ENCODE measurements at regions not wholly inside any gene's neighbourhood (a gene's known extent, or its start where the extent isn't known, plus 50 kb on each side); places are given as distances from the start of the nearest gene placed in this dataset.

DNA sequence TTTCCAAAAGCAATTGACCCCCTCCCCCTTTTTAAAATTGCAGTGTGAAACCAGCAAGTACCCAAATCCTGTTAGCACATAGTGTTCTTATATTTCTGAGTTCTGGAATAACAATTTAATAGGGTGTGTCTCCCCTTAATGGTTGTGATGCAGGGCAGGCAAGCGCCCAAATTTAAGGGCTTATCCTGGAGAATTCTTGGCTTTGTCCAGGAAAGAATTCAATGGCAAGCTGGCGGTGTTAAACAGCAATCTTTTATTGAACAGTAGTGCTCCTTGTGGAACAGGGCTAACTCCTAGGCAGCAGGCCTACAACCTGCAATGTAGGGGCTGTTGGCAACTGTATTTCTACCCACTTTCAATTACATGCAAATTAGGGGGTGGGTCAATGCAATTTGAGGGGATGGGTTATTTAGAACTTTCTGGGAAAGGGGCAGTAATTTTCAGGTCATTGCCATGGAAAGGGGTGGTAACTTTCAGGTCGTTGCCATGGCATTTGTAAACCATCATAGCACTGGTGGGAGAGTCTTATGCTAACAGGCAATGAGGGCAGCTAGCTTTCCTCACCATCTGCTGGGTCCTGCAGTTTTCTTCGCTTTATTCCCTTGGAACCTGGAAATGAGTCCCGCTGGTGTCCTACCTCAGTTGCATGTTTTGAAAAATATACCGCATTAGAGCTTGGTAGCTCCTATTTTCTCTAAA is 149.0 kb upstream of the KCTD1 start:
- H3K27ac ChIP-seq: no peak overlapping the region
- H3K36me3 ChIP-seq: no peaks in the 10 kb centered on the region
- no peak for DNase-seq
- H3K9me3 ChIP-seq: no peaks in the 10 kb centered on the region
- peaks cover 0 to 2% (median 0%) of the 10 kb centered on the region in 3 donors for H3K27me3 ChIP-seq
- in situ Hi-C loops (cut with MboI; ENCODE audit: low sequenced_read_pairs in 4 of 4): no loop called here
- no peak for ATAC-seq
- intact Hi-C loops (cut with DNase I; ENCODE audit: low total_unique reads): no loop called here
- TF ChIP-seq, protein P1, sequence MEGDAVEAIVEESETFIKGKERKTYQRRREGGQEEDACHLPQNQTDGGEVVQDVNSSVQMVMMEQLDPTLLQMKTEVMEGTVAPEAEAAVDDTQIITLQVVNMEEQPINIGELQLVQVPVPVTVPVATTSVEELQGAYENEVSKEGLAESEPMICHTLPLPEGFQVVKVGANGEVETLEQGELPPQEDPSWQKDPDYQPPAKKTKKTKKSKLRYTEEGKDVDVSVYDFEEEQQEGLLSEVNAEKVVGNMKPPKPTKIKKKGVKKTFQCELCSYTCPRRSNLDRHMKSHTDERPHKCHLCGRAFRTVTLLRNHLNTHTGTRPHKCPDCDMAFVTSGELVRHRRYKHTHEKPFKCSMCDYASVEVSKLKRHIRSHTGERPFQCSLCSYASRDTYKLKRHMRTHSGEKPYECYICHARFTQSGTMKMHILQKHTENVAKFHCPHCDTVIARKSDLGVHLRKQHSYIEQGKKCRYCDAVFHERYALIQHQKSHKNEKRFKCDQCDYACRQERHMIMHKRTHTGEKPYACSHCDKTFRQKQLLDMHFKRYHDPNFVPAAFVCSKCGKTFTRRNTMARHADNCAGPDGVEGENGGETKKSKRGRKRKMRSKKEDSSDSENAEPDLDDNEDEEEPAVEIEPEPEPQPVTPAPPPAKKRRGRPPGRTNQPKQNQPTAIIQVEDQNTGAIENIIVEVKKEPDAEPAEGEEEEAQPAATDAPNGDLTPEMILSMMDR (IDR thresholded peaks at IDR 0.05 in 4 of 5, conservative IDR thresholded peaks at IDR 0.05 in 1 of 5): no peak
- TF ChIP-seq POLR2A (IDR thresholded peaks at IDR 0.05): no peak
- H3K4me1 ChIP-seq: no peaks in the 10 kb centered on the region
- no peak overlapping the region for H3K4me3 ChIP-seq

DNA sequence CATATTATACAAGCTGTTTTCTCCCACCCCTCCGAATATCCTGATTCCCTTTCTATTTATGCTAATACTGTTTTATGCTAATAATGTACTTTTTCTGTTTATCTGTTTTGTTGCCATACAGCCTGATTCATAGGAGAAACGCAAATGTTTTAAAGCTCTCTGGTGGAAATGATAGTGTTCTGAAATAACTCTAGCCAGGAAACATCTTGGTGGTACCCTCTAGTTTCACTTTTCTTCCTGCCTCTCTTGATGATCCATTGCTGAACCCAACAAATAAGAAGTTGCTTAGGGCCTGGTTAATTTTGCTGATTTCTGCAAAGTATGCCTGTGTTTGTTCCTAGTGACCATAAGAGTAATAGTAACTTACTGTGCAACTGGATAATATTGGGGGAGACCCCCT is 148.4 kb upstream of the KCTD1 start:
- Histone ChIP-seq H3K4me1 (no peaks in the 10 kb centered on the region), H3K27me3 (peaks cover 0 to 2% (median 0%) of the 10 kb centered on the region in 3 donors), H3K27ac (no peak overlapping the region), H3K9me3 (no peaks in the 10 kb centered on the region), H3K36me3 (no peaks in the 10 kb centered on the region), H3K4me3 (no peak overlapping the region)
- in situ Hi-C loops (cut with MboI; ENCODE audit: low sequenced_read_pairs in 4 of 4): no loop called here
- no peak for TF ChIP-seq POLR2A (IDR thresholded peaks at IDR 0.05)
- TF ChIP-seq, protein P1 (IDR thresholded peaks at IDR 0.05 in 4 of 5, conservative IDR thresholded peaks at IDR 0.05 in 1 of 5): no peak
- DNase-seq (no peak), ATAC-seq (no peak)
- intact Hi-C loops (cut with DNase I; ENCODE audit: low total_unique reads): no loop called here

DNA sequence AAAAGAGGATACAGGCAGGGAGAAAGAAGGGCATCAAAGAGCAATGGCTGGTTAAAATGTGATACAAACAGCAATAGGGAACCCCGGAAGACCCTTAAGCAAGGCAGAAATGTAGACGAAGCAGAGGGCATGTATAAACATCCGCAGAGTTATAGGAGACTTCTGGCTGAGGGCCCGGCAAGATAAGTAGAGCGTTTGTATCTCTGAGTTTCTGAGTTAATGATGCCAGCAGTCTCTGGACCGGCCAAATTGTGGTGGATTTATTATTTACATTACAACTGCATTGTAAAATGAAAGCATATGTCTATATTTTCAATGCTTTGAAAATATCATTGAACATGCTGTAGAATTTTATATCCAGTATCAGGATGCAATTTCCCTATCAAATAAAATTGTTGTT is 148.0 kb upstream of the KCTD1 start:
- Histone ChIP-seq H3K4me3 (no peak overlapping the region), H3K4me1 (no peaks in the 10 kb centered on the region), H3K27me3 (peaks cover 0 to 2% (median 0%) of the 10 kb centered on the region in 3 donors), H3K36me3 (no peaks in the 10 kb centered on the region), H3K27ac (no peak overlapping the region), H3K9me3 (no peaks in the 10 kb centered on the region)
- intact Hi-C loops (cut with DNase I; ENCODE audit: low total_unique reads): no loop called here
- TF ChIP-seq POLR2A (IDR thresholded peaks at IDR 0.05): no peak
- TF ChIP-seq, protein P1 (IDR thresholded peaks at IDR 0.05 in 4 of 5, conservative IDR thresholded peaks at IDR 0.05 in 1 of 5): no peak
- no peak for DNase-seq
- in situ Hi-C loops (cut with MboI; ENCODE audit: low sequenced_read_pairs in 4 of 4): no loop called here
- no peak for ATAC-seq

DNA sequence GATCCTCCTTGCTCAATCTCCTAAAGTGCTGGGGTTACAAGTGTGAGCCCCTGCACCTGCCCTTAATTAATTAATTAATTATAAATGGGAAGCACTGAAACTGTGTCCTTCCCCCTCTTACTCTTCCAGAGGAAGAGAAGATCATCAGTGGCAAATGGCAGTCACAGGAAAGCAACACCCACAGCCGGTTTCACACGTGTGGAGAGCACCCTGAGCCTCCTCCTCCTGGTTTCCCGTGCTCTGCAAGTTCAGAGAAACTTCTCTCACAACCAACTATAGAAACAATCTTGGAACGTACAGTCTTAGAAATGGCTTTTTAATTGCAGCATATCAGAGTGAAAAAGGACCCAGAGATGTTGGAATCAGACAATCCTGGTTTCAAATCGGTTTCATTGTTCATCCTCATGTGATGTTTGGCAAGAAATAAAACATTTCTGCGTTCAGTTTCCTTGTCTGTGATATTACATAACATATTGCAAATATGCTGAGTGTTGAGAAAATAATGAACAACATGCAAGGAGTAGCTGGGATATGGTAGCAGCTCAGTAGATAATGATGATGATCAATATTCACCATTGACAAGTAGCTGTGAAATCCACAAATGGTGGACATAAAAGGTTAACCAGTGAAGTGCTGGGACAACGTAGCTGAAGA is 141.0 kb upstream of the KCTD1 start:
- H3K27me3 ChIP-seq: no peaks in the 10 kb centered on the region
- H3K27ac ChIP-seq: no peak overlapping the region
- H3K4me3 ChIP-seq: no peak overlapping the region
- ATAC-seq (no peak), DNase-seq (no peak)
- intact Hi-C loops (cut with DNase I; ENCODE audit: low total_unique reads): no loop called here
- H3K9me3 ChIP-seq: no peaks in the 10 kb centered on the region
- no peaks in the 10 kb centered on the region for H3K36me3 ChIP-seq
- in situ Hi-C loops (cut with MboI; ENCODE audit: low sequenced_read_pairs in 4 of 4): no loop called here
- H3K4me1 ChIP-seq: no peaks in the 10 kb centered on the region
- TF ChIP-seq, protein P1 (IDR thresholded peaks at IDR 0.05 in 4 of 5, conservative IDR thresholded peaks at IDR 0.05 in 1 of 5): no peak
- no peak for TF ChIP-seq POLR2A (IDR thresholded peaks at IDR 0.05)

Data from gastrocnemius medialis (tissue), 4 donors.